GDM1 (cell line): ENCODE measurements at regions not wholly inside any gene's neighbourhood (a gene's known extent, or its start where the extent isn't known, plus 50 kb on each side); places are given as distances from the start of the nearest gene placed in this dataset.

ENCODE experiments used
- DNase-seq: peaks from one replicate; lab custom pipeline; 2025; lab: John Stamatoyannopoulos, UW

GRCh38 chr7:25557379-25557917 is 329.2 kb upstream of the NPVF start:
- DNase-seq, result no peak

- DNase-seq, result no peak
Measured at GRCh38 chr7:25557930-25558329, 329.6 kb upstream of the NPVF start.

GRCh38 chr7:25558605-25559004 is 330.3 kb upstream of the NPVF start:
- DNase-seq, result no peak

- no peak for DNase-seq
Measured at GRCh38 chr7:25559581-25560367, 331.5 kb upstream of the NPVF start.

GRCh38 chr7:25562673-25563182 is 334.4 kb upstream of the NPVF start:
- DNase-seq, result no peak

GRCh38 chr7:25565002-25565401 is 336.7 kb upstream of the NPVF start:
- DNase-seq, result no peak

GRCh38 chr7:25565949-25566348 is 337.7 kb upstream of the NPVF start:
- peak; percentile 36 for DNase-seq

- no peak for DNase-seq
Measured at GRCh38 chr7:25567430-25567829, 339.1 kb upstream of the NPVF start.

GRCh38 chr7:25569765-25570164 is 341.5 kb upstream of the NPVF start:
- no peak for DNase-seq

GRCh38 chr7:25572423-25572822 is 344.1 kb upstream of the NPVF start:
- DNase-seq, result no peak

- DNase-seq, result no peak
Measured at GRCh38 chr7:25574828-25575227, 346.5 kb upstream of the NPVF start.

GRCh38 chr7:25575634-25576033 is 347.3 kb upstream of the NPVF start:
- no peak for DNase-seq

GRCh38 chr7:25578991-25579777 is 350.9 kb upstream of the NPVF start:
- DNase-seq, result no peak

GRCh38 chr7:25579778-25580075 is 351.4 kb upstream of the NPVF start:
- DNase-seq, result no peak

- no peak for DNase-seq
Measured at GRCh38 chr7:25580141-25580540, 351.9 kb upstream of the NPVF start.

- no peak for DNase-seq
Measured at GRCh38 chr7:25583621-25584020, 355.3 kb upstream of the NPVF start.

GRCh38 chr7:25584112-25584938 is 356.0 kb upstream of the NPVF start:
- DNase-seq, result no peak

- no peak for DNase-seq
Measured at GRCh38 chr7:25586513-25586912, 358.2 kb upstream of the NPVF start.

- DNase-seq, result no peak
Measured at GRCh38 chr7:25594122-25594521, 365.8 kb upstream of the NPVF start.

GRCh38 chr7:25594728-25595127 is 366.4 kb upstream of the NPVF start:
- no peak for DNase-seq

GRCh38 chr7:25595996-25596395 is 367.7 kb upstream of the NPVF start:
- DNase-seq, result no peak

GRCh38 chr7:25596443-25596842 is 368.2 kb upstream of the NPVF start:
- no peak for DNase-seq
